ENCODE measurements at regions not wholly inside any gene's neighbourhood (a gene's known extent, or its start where the extent isn't known, plus 50 kb on each side); places are given as distances from the start of the nearest gene placed in this dataset.

- TF ChIP-seq TCF7L2 (IDR thresholded peaks at IDR 0.05; ENCODE audit: borderline replicate concordance, extremely low read depth, insufficient read depth, insufficient read length), result no peak
- no peak for TF ChIP-seq POLR2AphosphoS5 (IDR thresholded peaks at IDR 0.05; ENCODE audit: low read depth, low read length)
- no peak for TF ChIP-seq CBX3 (IDR thresholded peaks at IDR 0.05; ENCODE audit: low read depth)
- TF ChIP-seq SIN3A (IDR thresholded peaks at IDR 0.05; ENCODE audit: low read depth), result no peak
- TF ChIP-seq EZH2phosphoT487 (IDR thresholded peaks at IDR 0.05; ENCODE audit: borderline replicate concordance), result no peak
- no peak for TF ChIP-seq CTCF (IDR thresholded peaks at IDR 0.05 in 2 of 3, conservative IDR thresholded peaks at IDR 0.05 in 1 of 3; ENCODE audit: borderline replicate concordance in 1 of 3, insufficient read depth in 1 of 3, low read depth in 2 of 3, low read length in 2 of 3)
- TF ChIP-seq JUND (IDR thresholded peaks at IDR 0.05), result no peak
- TF ChIP-seq ZFX (IDR thresholded peaks at IDR 0.05), result no peak
- TF ChIP-seq POLR2A (IDR thresholded peaks at IDR 0.05; ENCODE audit: borderline replicate concordance, extremely low read depth, insufficient read depth, insufficient read length), result no peak
Observed at GRCh38 chr1:157384258-157384657, 168.1 kb downstream of the FCRL5 start.
